K562 (cell line): ENCODE measurements at regions not wholly inside any gene's neighbourhood (a gene's known extent, or its start where the extent isn't known, plus 50 kb on each side); places are given as distances from the start of the nearest gene placed in this dataset.

ENCODE experiments used
- ATAC-seq: fragments of 200-7000 bp; cut with Tn5 transposase; 3 replicates; pipeline ENCODE4 v1.9.1; 2020; ENCODE audit warnings: moderate library complexity
- BruUV-seq: library from RNA; stranded (reverse); fragments of 400-500 nt; replicated peaks from 2 replicates; lab custom pipeline; 2021; lab: Mats Ljungman, UMichigan
- CTCF ChIA-PET: fragments of 300-600 bp; formaldehyde crosslinking; extraction: SDS; loops from one replicate; lab custom pipeline; 2021; ENCODE audit warnings: low intra/inter-chr PET ratio; lab: Yijun Ruan, JAX
- POLR2A ChIA-PET: fragments of 300-600, 350-650 bp; sonication (Branson Sonifier 250); formaldehyde crosslinking; extraction: SDS; loops from one replicate; lab custom pipeline; 2021; ENCODE audit warnings: antibody characterized with exemption, inconsistent platforms; lab: Yijun Ruan, JAX
- DNase-seq, 4 experiments: peaks; one replicate each; pipeline versions ENCODE4 v3.0.0 to v3.0.0-alpha.2; 2011 to 2018; ENCODE audit warnings: low spot score in 3 of 4, mixed read lengths in 3 of 4; ENCODE audit errors: extremely low read depth in 1 of 4
- FAIRE-seq: peaks from 2 replicates; lab custom pipeline; 2011; peaks lifted over from hg19 to GRCh38; lab: Jason Lieb, UNC
- H2AFZ ChIP-seq: 2 replicates; pipeline ENCODE4 v1.6.0; 2011; ENCODE audit warnings: low read depth, low read length, control low read depth, inconsistent platforms
- H3K27ac ChIP-seq: fragments of 200-600 bp; 3 replicates; pipeline ENCODE4 v1.8.0; 2011; ENCODE audit warnings: low read depth, mild to moderate bottlenecking, control low read depth, inconsistent platforms, low read length, moderate library complexity, mixed read lengths; ENCODE audit errors: extremely low read depth
- H3K27me3 ChIP-seq, 2 experiments: fragments of 300-600 bp in 1 of 2; 2 replicates in 1 of 2; 3 replicates in 1 of 2; pipeline versions ENCODE4 v1.6.0 to v1.8.0; 2011; ENCODE audit warnings: inconsistent platforms in 2 of 2, low read length in 2 of 2, mild to moderate bottlenecking in 1 of 2, mixed read lengths in 1 of 2, moderate library complexity in 1 of 2; ENCODE audit not compliant: control insufficient read depth in 2 of 2, insufficient read depth in 2 of 2
- H3K36me3 ChIP-seq: fragments of 300-600 bp; 3 replicates; pipeline ENCODE4 v1.8.0; 2011; ENCODE audit warnings: mild to moderate bottlenecking, low read length, inconsistent platforms; ENCODE audit not compliant: control insufficient read depth, insufficient read depth
- H3K4me1 ChIP-seq, 2 experiments: fragments of 200-600 bp in 1 of 2; replicated peaks in 1 of 2; 2 replicates in 1 of 2; 3 replicates in 1 of 2; pipeline versions ENCODE4 v1.5.1 to v1.8.0; 2011; ENCODE audit warnings: inconsistent platforms in 2 of 2, low read length in 2 of 2, mild to moderate bottlenecking in 1 of 2, mixed read lengths in 1 of 2, moderate library complexity in 1 of 2; ENCODE audit not compliant: control insufficient read depth in 2 of 2, insufficient read depth in 2 of 2
- H3K4me2 ChIP-seq: 2 replicates; pipeline ENCODE4 v1.6.1; 2011; ENCODE audit warnings: low read length, control low read depth, inconsistent platforms, mixed read lengths; ENCODE audit not compliant: insufficient read depth
- H3K4me3 ChIP-seq: fragments of 200-600 bp; sonication (generic), shearing (Covaris generic); 2 replicates; pipeline ENCODE4 v1.5.1; 2016; ENCODE audit warnings: control low read depth, inconsistent platforms
- H3K79me2 ChIP-seq: fragments of 200-600 bp; 3 replicates; pipeline ENCODE4 v1.8.0; 2011; ENCODE audit warnings: low read length, inconsistent platforms; ENCODE audit not compliant: control insufficient read depth, insufficient read depth
- H3K9ac ChIP-seq, 2 experiments: 2 replicates each; pipeline versions ENCODE4 v1.6.0 to v1.6.1; 2011; ENCODE audit warnings: low read depth in 2 of 2, low read length in 2 of 2, control low read depth in 1 of 2, inconsistent platforms in 1 of 2, mild to moderate bottlenecking in 1 of 2, mixed read lengths in 1 of 2; ENCODE audit not compliant: insufficient read depth in 1 of 2
- H3K9me1 ChIP-seq: one replicate; pipeline ENCODE4 v1.6.0; 2011; ENCODE audit warnings: inconsistent platforms, mild to moderate bottlenecking, low read length, moderate library complexity; ENCODE audit not compliant: control insufficient read depth, insufficient read depth
- H3K9me3 ChIP-seq: replicated peaks from 2 replicates; pipeline ENCODE4 v1.5.1; 2011; ENCODE audit warnings: low read depth, low read length, inconsistent platforms; ENCODE audit not compliant: control insufficient read depth, insufficient read depth
- H4K20me1 ChIP-seq: replicated peaks from 2 replicates; pipeline ENCODE4 v1.6.1; 2011; ENCODE audit warnings: low read length, inconsistent platforms, mixed read lengths; ENCODE audit not compliant: control insufficient read depth, insufficient read depth
- EGR1 ChIP-seq: fragments of 450-650 bp; conservative IDR thresholded peaks from 2 replicates; pipeline ENCODE4 v1.6.1; 2017; ENCODE audit warnings: mild to moderate bottlenecking
- HBP1 ChIP-seq: fragments of 450-650 bp; formaldehyde crosslinking; IDR thresholded peaks from 2 replicates; pipeline ENCODE4 v1.4.0; 2022; ENCODE audit warnings: missing genetic modification characterization
- HDAC3 ChIP-seq: fragments of 450-650 bp; IDR thresholded peaks from 2 replicates; pipeline ENCODE4 v1.6.1; 2018; ENCODE audit warnings: borderline replicate concordance, mild to moderate bottlenecking, moderate library complexity; ENCODE audit not compliant: partially characterized antibody
- IFI16 ChIP-seq: fragments of 250-450 bp; sonication (Bioruptor Pico); IDR thresholded peaks from 2 replicates; pipeline ENCODE4 v2.1.2; 2022; ENCODE audit warnings: mild to moderate bottlenecking, inconsistent platforms
- KLF13 ChIP-seq: fragments of 450-650 bp; IDR thresholded peaks from 2 replicates; pipeline ENCODE4 v1.6.1; 2016; ENCODE audit warnings: missing genetic modification characterization, low read depth, mild to moderate bottlenecking, missing compliant biosample characterization, moderate library complexity, borderline replicate concordance
- MAFK ChIP-seq: IDR thresholded peaks from 2 replicates; pipeline ENCODE4 v1.6.1; 2011; ENCODE audit warnings: low read length, improper control_type of control experiment
- MAZ ChIP-seq, 2 experiments: fragments of 450-650 bp in 1 of 2; sonication (generic) in 1 of 2; formaldehyde crosslinking; IDR thresholded peaks in 1 of 2; conservative IDR thresholded peaks in 1 of 2; 2 replicates each; pipeline versions ENCODE4 v1.4.0 to v1.5.0; 2020; ENCODE audit warnings: mild to moderate bottlenecking in 1 of 2, missing genetic modification reagents in 1 of 2
- NR1H2 ChIP-seq: sonication (generic); formaldehyde crosslinking; IDR thresholded peaks from 2 replicates; pipeline ENCODE4 v1.4.0; 2020; ENCODE audit warnings: mild to moderate bottlenecking, missing genetic modification reagents
- NR2C2 ChIP-seq, 2 experiments: fragments of 200-800 bp in 1 of 2; sonication (Bioruptor generic) in 1 of 2; sonication (generic) in 1 of 2; formaldehyde crosslinking in 1 of 2; IDR thresholded peaks; 2 replicates each; pipeline versions ENCODE4 v1.6.1 to v1.8.0; 2016 to 2022; ENCODE audit warnings: mild to moderate bottlenecking in 1 of 2, missing compliant biosample characterization in 1 of 2, missing genetic modification characterization in 1 of 2, missing genetic modification reagents in 1 of 2
- SRSF7 ChIP-seq: fragments of 200-400 bp; formaldehyde crosslinking; optimal IDR thresholded peaks from 2 replicates; pipeline ENCODE3; 2017; ENCODE audit warnings: mild to moderate bottlenecking, low read depth, low read length
- SRSF9 ChIP-seq: fragments of 200-400 bp; formaldehyde crosslinking; IDR thresholded peaks from 2 replicates; pipeline ENCODE4 v1.6.1; 2017; ENCODE audit warnings: low read depth, low read length, borderline replicate concordance
- ZNF280A ChIP-seq: fragments of 450-650 bp; IDR thresholded peaks from 2 replicates; pipeline ENCODE4 v1.6.1; 2018; ENCODE audit warnings: mild to moderate bottlenecking, low read depth; ENCODE audit not compliant: partially characterized antibody
- ZNF507 ChIP-seq: conservative IDR thresholded peaks from 2 replicates; pipeline ENCODE4 v1.6.1; 2017; ENCODE audit warnings: missing genetic modification characterization, missing compliant biosample characterization
- ZNF717 ChIP-seq: fragments of 250-450 bp; sonication (Bioruptor Pico); IDR thresholded peaks from 2 replicates; pipeline ENCODE4 v1.5.0; 2021
- WGBS: fragments of 100-300 bp; shearing (Covaris generic); methylation state at CpG from one replicate; pipeline ENCODE4 v1.1.6; 2016; ENCODE audit warnings: low coverage, mixed read lengths; ENCODE audit not compliant: insufficient coverage; ENCODE audit errors: missing lambda C conversion rate; 5-methylcytosine and 5-hydroxymethylcytosine counted together
- in situ Hi-C: fragments of 300-500 bp; cut with MboI; formaldehyde crosslinking; loops from 4 replicates; pipeline ENCODE4 v1.15.0; 2018; ENCODE audit warnings: inconsistent platforms, mixed read lengths
- intact Hi-C: fragments of 100-400 bp; cut with micrococcal nuclease; formaldehyde crosslinking; loops from 2 replicates; pipeline ENCODE4 v1.14.2; 2022
- TF ChIP-seq, protein P1 (sequence below): sonication (generic); formaldehyde crosslinking; IDR thresholded peaks from 2 replicates; pipeline ENCODE4 v1.8.0; 2022; ENCODE audit warnings: mild to moderate bottlenecking, missing genetic modification reagents

- TF ChIP-seq, protein P1, sequence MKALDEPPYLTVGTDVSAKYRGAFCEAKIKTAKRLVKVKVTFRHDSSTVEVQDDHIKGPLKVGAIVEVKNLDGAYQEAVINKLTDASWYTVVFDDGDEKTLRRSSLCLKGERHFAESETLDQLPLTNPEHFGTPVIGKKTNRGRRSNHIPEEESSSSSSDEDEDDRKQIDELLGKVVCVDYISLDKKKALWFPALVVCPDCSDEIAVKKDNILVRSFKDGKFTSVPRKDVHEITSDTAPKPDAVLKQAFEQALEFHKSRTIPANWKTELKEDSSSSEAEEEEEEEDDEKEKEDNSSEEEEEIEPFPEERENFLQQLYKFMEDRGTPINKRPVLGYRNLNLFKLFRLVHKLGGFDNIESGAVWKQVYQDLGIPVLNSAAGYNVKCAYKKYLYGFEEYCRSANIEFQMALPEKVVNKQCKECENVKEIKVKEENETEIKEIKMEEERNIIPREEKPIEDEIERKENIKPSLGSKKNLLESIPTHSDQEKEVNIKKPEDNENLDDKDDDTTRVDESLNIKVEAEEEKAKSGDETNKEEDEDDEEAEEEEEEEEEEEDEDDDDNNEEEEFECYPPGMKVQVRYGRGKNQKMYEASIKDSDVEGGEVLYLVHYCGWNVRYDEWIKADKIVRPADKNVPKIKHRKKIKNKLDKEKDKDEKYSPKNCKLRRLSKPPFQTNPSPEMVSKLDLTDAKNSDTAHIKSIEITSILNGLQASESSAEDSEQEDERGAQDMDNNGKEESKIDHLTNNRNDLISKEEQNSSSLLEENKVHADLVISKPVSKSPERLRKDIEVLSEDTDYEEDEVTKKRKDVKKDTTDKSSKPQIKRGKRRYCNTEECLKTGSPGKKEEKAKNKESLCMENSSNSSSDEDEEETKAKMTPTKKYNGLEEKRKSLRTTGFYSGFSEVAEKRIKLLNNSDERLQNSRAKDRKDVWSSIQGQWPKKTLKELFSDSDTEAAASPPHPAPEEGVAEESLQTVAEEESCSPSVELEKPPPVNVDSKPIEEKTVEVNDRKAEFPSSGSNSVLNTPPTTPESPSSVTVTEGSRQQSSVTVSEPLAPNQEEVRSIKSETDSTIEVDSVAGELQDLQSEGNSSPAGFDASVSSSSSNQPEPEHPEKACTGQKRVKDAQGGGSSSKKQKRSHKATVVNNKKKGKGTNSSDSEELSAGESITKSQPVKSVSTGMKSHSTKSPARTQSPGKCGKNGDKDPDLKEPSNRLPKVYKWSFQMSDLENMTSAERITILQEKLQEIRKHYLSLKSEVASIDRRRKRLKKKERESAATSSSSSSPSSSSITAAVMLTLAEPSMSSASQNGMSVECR: no peak
- TF ChIP-seq IFI16 (CRISPR knock-in tag) (no peak), SRSF9 (no peak)
Observed at GRCh38 chr18:44062345-44062744, 618.3 kb upstream of the SETBP1 start (continued).

DNA sequence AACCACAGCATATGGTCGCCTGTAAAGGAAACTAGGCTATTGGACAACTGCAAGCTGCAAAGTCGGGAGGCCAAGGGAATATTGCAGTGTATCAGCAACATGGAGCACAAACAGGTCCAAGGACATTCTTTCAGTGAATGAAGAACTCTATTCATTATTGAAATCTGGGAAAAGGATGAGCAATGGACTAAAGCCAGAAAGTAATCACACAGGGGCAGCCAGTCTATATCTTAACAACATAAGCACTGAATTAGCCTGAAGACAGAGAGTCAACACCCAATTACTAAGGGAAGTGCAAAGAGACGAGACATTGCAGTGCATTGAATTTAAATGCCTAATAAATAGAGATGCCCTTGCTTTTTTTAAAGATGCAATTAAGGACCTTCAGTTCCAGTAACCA is 615.5 kb upstream of the SETBP1 start:
- intact Hi-C loops: no loop called here
- no peaks in the 10 kb centered on the region for H3K27me3 ChIP-seq
- TF ChIP-seq MAFK (no peak), NR1H2 (CRISPR knock-in tag) (no peak), HDAC3 (no peak), EGR1 (no peak), KLF13 (no peak), SRSF7 (no peak), ZNF507 (tag) (no peak), ZNF717 (no peak), NR2C2 (CRISPR knock-in tag; IDR thresholded peaks at IDR 0.05) (no peak), NR2C2 (tag; IDR thresholded peaks at IDR 0.05) (no peak), ZNF280A (no peak), MAZ (CRISPR knock-in tag; conservative IDR thresholded peaks at IDR 0.05 in 1 of 2, IDR thresholded peaks at IDR 0.05 in 1 of 2) (no peak), HBP1 (CRISPR knock-in tag) (no peak)

More for the DNA sequence above, 615.5 kb upstream of the SETBP1 start:
- in situ Hi-C loops: no loop called here
- H3K4me2 ChIP-seq: no peak overlapping the region
- H3K9me1 ChIP-seq: no peaks in the 10 kb centered on the region
- H3K4me3 ChIP-seq: no peak overlapping the region
- no peak for FAIRE-seq
- ATAC-seq: no peak
- H4K20me1 ChIP-seq: no peaks in the 10 kb centered on the region
- no peak overlapping the region for H3K27ac ChIP-seq
- no peak overlapping the region for H2AFZ ChIP-seq
- CTCF ChIA-PET: no interaction called here
- no peak overlapping the region for H3K9ac ChIP-seq
- H3K36me3 ChIP-seq: no peaks in the 10 kb centered on the region
- no TSS peak for BruUV-seq
- H3K4me1 ChIP-seq: no peaks in the 10 kb centered on the region
- no peaks in the 10 kb centered on the region for H3K9me3 ChIP-seq
- no peaks in the 10 kb centered on the region for H3K79me2 ChIP-seq
- POLR2A ChIA-PET: no interaction called here
- 0% methylated on average over 1 of the region's 3 CpGs for WGBS
- DNase-seq: no peak
